NCI-H345 (cell line): ENCODE measurements at regions not wholly inside any gene's neighbourhood (a gene's known extent, or its start where the extent isn't known, plus 50 kb on each side); places are given as distances from the start of the nearest gene placed in this dataset.

Source experiments
- DNase-seq: peaks from one replicate; lab custom pipeline; 2025; lab: John Stamatoyannopoulos, UW

DNA sequence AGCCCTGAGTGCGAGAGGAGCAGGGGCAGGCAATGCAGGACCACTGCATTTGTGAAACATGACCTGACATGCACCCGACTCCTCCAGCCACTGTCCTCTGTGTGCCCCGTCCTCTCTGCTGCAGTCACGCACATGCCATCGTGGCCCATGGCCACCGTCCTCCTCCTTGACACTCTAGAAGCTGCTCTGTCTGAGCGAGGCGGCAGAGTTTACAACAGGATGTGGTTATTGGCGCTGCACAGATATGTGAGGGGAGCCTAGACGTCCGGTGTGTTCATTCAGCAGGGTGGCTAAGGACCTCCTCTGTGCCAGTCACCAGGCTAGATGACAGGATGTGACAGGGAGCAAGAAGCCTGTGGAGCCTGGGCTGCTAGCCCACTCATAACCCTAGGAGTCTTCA, 277.8 kb downstream of the FOXO1 start:
- no peak for DNase-seq

DNA sequence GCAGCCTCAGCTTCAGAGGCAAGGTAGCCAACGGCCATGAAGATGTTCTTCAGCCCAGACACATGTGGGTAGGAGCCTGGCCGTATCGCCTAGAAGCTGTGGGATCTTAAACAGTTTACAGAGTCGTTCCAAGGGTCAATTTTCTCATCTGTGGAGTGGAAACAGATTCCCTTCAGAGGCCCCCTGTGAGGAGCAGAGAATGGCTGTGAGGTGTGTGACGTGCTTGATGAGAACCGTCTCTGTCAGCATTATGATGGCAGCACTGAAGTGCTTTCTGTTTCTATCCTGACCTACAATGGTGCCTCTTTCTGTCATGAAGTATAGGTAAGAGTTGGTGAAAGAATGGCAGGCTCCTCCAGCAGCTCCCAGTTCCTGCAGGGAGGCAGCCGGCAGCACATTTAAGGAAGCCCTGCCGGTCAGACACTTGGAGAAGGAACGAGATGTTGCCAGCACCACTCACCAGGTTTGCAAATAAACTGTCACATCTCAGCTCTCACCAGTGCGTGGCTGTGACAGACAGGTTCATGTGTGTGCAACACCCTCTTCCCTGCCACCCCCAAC, 277.3 kb downstream of the FOXO1 start:
- no peak for DNase-seq

DNA sequence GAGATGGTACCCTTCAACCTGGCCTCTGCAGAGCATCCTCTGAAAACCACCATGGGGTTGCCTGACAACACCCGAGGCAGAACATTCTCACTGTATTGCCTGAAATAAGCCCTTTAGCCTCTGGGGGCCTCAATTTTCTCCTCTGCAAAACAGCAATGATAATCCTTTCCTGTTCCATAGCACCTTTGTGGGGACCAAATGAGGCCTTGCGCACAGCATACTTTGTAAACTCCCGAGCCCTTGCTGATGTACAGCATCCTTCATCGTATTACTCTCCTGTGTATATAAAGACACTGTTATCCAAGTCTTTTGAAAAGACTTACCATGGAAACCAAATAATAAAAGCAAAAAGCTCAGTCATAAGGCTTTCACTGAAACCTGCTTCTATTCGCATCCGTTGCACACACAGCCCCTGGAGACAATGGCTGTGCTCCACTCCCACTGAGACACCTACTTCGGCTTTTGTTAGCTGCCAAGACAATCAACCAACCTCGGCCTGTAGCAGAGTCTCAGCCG, 276.0 kb downstream of the FOXO1 start:
- peak; percentile 47 for DNase-seq

DNA sequence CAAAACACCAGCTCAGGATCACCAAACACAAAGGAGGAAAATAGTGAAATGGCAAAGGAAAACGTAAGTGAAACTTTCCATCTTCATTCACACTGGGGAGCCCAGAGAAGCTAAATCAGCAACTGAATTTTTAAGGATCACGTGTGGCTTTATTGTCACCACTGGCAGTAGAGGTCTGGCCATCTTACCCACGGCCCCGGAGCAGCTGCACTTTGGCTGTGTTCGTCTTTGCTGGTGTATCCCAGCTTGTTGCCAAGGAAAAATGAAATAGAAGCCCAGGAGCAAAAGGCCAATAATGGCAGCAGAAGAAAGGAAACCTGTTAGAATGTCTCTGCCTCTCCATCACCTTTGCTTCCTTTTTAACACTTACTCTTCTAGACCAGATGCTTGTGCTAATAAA, 274.7 kb downstream of the FOXO1 start:
- no peak for DNase-seq

DNA sequence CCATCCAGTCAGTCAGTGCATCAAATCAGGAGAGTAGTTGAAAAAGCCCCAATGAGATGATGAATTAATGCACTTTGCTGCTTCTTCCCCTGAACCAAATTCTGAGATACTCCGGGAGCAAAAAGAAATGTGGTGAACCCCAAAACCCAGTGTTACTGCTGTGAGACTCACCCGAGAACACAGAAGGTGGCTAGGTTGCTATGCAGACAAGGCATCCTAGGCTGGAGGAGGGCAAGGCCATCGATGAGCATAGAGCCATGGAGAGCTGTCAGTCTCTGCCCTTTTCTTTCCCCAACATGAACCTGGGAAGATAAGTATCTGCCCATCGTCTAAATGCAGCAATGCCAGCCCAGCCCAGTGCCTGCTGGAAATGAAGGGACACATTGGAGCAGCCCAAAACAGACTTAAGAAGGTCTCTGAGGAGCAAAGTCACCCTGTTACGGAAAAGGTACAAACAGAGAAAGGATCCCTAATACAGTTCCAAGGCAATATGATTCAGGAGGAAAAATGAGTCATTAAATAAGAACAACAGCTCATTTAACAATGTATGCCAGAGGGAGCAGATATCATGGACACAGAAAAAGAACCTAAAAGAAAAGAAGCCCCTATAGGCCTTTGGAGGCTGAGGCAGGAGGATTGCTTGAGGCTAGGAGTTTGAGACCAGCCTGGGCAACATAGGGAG, 272.0 kb downstream of the FOXO1 start:
- no peak for DNase-seq

DNA sequence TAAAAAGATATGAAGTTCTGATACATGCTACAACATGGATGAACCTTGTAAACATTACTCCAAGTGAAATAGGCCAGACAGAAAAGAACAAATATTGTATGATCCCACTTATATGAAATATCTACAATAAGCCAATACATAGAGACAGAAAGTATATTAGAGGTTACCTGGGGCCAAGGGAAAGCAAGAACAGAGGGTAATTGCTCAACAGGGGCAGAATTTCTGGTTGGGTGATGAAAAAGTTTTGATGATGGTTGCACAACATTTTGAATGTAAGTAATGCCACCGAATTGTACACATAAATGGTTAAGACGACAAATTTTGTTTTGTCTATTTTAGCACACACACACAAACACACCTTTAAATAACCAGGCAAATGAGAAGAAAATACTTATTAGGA, 268.4 kb downstream of the FOXO1 start:
- no peak for DNase-seq

DNA sequence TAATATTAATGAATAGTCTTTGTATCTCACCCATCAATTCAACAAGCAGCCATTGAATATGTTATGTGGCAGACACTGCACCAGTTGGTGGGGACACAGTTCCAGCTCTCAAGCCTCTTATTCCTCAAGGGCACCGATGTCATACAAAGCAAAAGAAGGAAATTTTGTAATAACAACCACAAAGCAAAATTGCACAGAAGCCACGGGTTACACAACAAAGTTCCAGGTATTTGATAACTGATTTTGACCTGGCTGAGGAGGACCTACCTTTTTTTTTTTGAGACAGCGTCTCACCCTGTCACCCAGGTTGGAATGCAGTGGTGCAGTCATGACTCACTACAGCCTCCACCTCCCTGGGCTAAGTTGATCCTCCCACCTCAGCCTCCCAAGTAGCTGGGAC, 266.7 kb downstream of the FOXO1 start:
- DNase-seq = no peak

DNA sequence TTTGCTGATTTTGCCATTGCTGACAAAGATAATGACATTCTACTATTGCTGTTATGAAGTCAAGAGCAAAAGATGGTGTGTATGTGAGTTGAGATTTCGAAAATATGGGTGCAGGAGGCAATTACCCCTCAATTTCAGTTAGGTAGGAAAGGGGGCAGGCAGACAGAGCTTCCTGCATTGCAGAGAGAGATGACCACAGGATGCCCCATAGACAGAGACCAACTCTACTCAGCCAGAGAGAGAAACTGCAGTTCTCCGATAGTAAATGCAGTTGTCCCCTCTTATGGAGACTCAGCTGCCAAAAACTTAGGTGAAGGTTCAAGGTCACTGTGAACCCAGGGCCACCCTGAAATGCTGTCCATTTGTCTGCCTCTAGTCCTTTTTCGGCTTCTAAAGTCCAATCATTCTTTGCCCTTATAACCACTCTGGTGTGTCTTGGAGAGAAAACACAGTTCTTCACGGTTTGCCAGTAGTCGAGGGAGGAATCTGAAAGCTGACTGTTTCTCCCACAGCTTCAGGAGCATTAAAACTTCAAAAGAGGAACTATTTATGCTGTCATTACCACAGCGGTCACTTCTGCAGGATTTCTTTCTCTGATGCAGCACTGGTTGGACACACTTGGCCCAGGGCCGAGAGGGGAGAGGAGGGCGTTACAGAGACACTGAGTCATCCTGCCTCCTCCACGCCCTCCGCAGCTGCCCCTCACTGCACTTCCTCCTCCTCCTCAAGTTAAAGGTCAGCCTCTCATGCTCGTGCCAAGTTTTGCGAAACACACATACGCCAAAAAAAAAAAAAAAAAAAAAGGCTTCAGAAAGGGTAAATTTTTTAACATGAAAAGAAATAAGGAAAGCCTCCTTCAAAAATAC, 264.3 kb downstream of the FOXO1 start:
- DNase-seq = no peak

DNA sequence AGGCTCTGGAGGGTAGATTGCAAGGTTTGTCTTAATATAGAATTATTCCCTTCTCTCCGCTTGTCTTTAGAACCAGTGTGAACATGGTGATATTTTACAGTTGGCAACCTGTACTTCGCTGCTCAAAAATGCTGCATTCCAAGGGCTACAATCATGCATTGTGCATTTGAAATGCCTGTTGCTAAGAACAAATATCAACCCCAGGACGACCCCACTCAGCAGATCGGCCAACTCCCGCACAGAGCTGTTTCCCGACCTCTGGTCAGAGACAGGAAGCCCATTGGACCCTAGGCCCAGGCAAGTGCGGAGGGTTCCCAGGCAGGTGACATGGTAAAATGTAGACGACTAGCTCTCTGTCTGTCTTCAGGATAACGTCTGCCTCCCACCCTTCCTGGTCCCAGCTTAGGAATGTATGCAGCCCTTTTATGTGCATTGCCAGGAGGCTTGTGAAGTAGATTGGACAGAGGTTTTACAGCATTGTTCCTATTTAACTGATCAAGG, 263.5 kb downstream of the FOXO1 start:
- no peak for DNase-seq

DNA sequence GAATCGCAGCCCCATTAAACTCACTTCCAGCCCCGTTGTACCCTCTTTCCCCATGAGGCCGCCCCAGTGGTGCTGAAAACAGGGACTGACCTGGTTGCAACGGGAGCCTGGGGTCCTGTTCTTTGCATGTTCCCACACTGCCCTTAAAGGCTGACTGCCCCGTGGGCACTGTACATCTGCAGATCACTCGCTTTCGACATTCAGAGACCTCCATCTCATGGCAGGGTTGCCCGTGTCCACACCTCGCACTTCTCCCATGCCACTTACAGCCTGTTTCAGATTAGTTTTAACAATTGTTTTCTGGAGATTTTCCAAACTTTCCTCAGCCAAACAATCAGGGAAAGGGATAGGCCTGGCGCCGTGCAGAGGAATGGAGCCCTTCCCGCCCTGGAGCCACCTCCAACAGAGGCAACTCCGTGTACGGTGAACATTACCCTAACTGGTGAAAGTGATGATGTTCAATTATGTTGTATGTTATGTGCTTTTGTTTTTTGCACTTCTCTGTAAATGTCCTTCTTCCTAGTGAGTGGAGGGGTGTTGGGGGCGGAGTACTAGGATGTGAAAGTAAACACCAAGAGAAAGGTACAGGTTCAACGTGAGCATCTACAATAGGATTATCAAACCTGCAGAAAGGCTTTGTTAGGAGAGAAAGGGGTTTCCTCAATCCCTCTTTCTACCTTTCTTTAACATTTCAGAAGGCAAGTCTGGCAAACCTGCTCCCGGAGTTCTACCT, 262.8 kb downstream of the FOXO1 start:
- DNase-seq = no peak

DNA sequence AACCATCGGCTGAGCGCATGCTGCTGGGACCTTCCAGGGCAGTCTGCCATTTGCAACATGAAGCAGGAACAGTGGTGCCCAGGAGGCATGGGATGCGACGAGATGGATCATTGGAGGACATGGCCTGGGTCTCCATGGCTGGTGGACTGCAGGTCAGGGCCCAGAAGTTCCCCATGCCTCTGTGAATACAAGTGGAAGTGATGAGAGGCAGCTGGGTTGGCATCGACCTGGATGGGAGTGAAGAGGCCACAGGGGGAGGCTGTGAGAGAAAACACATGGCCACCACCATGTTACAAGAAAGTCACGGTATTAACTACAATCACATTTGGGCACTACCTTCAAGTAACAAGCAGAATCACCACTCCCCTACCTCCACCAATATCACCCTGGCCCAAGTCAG, 262.0 kb downstream of the FOXO1 start:
- DNase-seq = no peak

DNA sequence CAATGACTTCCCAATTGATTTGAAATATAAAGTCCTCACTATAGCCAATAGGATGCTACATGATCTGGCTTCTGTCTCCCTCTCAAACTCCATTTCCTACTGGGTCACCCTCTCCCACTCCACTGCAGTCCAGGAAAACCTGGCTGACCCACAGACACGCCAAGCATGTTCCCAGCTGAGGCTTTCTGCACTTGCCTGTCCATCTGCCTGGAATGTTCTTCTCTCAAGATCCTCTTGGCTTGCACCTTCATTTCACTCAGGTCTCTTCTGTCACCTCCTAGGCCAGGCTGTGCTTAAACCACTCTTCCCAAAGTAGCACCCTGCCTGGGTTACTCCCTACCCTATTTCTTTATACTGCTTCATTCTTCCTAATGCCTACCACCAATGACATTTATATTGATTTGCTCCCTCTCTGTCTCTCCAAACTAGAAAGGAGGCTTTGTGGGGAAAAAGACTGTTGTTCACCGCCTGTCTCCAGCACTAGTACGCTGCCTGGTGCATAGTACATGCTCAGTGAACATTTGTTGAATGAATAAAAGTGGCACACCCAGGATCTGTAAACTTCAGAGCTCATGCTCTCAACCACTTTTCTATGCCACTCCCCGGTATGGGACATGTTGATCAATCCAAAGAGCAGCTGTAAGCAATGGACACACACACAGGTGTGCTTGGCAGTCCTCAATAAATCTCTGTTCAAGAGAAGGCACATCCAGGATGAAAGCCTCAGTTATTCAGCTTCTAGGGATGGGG, 261.3 kb downstream of the FOXO1 start:
- DNase-seq = no peak

DNA sequence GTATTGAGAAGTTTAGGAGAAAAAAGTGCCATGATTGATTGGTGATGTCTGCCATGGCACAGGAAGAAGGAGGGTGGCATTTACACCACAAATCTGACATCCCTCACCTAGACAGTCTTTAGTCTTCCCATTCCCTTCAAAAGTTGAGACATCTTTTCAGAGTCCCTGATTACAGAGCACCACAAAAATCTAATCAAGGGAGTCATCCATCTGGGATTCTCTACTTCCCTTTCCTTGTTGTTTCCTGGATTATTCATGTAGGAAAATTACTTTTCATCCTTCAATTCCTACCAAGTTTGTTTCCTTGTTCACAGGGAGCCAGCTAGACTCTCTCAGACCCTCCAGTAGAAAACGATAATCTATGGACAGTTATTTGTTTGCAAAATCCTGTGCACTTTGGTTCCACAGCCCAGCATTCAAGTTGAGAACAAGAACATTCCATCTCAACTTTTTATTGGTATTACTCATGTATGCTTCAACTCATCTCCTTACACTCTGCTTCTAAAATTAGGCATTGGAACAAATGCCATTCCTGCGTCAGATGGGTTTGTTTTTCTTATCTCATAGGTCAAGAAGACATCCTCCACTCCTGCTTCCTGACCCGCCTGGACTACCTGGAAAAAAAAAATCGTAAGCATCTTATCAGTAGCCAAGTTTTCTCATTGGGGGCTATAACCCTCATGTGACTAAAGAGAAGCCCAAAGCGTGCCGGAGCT, 259.9 kb downstream of the FOXO1 start:
- no peak for DNase-seq

DNA sequence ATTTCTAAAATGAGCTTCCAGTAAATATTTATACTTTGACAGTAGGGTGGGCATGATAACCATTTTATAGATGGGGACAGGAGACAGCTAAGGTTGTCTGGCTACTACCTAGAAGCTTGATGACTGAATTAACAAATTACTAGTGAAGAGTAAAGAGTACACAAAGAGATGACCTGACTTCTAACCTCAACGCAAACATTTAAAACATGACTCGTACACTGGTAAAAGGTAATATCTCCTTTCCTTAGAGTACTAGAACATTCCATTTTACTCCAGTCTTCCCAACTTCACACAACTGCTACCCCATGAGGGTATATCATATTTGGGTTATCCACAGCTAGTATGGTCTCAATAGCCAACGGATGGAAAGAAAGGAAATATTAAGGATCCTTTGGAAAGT, 258.9 kb downstream of the FOXO1 start:
- DNase-seq = no peak

DNA sequence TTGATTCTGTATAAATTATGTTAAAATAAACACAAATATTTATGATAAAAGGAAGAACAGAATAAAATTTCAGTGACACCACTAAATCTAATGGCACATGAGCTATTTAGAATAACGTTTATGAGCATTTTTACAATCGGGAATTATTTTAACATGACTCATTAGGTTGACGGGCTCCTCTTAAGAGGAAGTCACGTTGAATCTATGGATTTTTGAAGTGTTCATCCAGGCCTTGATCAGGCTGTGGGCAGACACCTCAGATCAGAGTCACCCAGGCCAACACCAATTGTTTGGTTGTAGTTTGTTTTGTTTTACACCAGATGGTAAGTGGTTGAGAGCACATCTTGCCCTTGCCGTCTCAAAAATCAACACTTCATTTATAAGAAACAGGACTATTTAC, 257.8 kb downstream of the FOXO1 start:
- DNase-seq = no peak

DNA sequence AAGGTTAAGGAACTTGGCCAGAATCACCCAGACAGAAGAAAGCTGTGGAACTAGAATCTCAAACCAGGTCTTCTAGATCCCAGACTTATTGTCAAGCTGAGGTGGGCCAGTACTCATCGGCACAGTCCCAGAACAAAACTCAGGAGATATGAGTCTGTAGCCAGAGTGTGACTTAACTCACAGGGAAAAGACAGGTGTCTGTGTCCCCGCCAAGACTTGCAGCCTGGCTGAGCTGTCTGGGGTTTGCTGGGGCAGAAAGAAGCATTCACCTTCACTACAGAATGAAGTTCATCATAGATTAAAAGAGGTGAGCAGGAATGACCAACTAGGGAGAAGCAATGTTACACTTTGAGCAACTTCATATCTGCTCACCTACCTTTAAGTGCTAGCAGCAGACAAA, 257.2 kb downstream of the FOXO1 start:
- DNase-seq = no peak

DNA sequence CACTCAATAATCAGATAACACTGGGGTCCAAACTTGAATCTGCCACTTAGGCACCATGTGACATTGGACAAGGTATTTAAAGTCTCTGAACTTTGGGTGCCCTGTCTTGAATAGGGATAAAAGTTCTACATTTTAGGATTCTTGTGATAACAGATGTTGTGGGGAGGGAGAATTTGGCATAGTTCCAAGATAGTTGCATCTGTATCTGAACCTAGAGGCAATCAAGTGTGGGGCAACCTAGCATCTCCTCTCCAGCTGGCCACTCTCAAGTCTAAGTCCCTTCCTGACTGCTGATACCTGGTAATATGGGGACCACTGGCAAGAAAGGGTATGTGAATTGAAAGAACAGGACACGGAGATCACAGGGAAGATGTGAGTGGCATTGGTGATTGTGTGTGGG, 256.1 kb downstream of the FOXO1 start:
- no peak for DNase-seq

DNA sequence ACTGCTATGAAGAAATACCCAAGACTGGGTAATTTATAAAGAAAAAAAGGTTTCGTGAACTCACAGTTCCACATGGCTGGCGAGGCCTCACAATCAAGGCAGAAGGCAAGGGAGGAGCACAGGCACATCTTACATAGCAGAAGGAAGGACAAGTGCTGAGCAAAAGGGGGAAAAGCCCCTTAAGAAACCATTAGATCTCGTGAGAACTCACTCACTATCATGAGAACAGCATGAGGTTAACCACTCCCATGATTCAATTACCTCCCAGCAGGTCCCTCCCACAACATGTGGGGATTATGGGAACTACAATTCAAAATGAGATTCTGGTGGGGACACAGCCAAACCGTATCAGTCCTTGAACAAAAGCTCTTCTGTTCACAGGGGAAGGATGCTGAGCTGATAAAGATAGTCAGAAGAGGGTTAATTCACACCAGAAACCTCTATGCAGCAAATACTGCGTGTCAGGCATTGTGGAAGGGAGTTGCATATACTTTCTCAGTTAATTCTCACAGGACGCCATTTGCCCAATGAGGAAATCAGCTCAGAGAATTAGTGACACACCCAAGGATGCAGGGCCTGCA, 246.2 kb downstream of the FOXO1 start:
- no peak for DNase-seq

DNA sequence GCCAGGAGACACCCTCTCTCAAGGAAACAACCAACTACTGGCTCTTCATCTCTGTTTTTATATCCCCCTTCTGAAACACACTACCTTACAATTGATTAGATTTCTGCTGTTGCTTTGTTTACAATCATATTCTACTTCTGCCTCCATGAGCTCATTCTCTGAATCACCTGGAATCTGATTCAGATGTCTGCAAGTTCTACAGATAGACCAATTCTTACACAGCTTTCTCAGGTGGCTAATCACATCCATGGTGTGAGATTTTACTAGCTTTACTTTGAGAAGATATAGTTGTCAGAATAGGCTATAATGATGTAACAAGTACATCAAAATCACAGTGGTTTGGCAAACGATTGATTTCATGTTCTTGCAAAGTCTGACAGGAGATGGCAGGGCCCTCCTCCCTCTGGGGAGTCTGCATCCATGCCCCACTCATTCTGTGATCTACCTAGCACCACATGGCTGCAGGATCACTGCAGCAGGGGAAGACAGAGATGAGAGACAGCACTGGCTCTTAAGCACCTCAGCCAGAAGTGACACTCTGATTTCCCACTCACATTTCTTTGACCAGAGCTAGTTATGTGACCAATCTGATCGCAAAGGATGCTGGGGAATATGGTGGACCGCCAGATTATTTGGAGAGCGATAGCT, 243.7 kb downstream of the FOXO1 start:
- DNase-seq = no peak

DNA sequence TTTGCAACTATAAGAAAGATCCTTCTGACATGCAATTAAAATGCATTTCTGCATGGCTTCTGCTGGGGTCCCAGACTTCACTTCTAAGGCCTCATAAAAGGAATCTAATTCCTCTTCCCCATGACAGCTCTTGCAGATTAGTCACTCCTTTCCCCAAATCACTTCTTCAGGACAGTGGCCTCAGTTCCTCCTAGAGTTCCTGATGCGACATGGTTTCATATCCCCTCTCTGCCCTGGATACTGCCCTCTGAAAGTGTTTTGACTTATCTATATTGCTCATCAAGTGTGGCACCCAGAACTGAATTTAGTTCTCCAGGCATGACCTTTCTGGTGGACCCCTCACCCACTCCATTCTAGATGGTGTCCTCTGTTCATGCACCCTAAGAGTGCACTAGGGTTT, 238.1 kb downstream of the FOXO1 start:
- DNase-seq = no peak
